ENCODE measurements at regions not wholly inside any gene's neighbourhood (a gene's known extent, or its start where the extent isn't known, plus 50 kb on each side); places are given as distances from the start of the nearest gene placed in this dataset.

DNA sequence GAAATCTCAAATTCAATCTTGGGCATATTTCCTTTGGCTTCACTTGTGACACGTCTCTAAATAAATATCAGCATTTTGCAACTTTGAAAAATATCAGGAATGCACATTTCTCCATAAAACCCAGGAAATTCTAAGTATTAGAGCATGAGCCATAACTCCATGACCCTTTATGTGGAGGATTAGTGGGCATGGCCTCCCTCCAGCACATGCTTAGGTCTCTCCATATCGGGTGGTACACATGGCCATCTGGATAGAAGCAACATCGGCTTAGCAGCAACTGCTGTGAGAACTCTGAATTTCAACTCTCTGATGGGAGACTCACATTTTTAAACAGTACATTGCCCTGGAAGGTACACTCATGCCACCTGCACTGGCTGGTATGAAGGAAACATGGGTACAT lies 73.7 kb upstream of the EGFLAM start:
- WGBS, 2 donors = 69 to 73% methylated on average over 3 of the region's 3 CpGs
- H3K36me3 ChIP-seq = no peaks in the 10 kb centered on the region
- FAIRE-seq (no peak), DNase-seq (no peak), ATAC-seq (no peak)
- no peak overlapping the region for H3K4me3 ChIP-seq
- H3K9me3 ChIP-seq = no peaks in the 10 kb centered on the region
- H3K4me1 ChIP-seq = no peaks in the 10 kb centered on the region
- H3K27ac ChIP-seq = no peak overlapping the region
- TF ChIP-seq, protein P1, sequence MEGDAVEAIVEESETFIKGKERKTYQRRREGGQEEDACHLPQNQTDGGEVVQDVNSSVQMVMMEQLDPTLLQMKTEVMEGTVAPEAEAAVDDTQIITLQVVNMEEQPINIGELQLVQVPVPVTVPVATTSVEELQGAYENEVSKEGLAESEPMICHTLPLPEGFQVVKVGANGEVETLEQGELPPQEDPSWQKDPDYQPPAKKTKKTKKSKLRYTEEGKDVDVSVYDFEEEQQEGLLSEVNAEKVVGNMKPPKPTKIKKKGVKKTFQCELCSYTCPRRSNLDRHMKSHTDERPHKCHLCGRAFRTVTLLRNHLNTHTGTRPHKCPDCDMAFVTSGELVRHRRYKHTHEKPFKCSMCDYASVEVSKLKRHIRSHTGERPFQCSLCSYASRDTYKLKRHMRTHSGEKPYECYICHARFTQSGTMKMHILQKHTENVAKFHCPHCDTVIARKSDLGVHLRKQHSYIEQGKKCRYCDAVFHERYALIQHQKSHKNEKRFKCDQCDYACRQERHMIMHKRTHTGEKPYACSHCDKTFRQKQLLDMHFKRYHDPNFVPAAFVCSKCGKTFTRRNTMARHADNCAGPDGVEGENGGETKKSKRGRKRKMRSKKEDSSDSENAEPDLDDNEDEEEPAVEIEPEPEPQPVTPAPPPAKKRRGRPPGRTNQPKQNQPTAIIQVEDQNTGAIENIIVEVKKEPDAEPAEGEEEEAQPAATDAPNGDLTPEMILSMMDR (IDR thresholded peaks at IDR 0.05) = no peak
- no peaks in the 10 kb centered on the region for H3K27me3 ChIP-seq
- intact Hi-C loops (cut with DNase I) = no loop called here

DNA sequence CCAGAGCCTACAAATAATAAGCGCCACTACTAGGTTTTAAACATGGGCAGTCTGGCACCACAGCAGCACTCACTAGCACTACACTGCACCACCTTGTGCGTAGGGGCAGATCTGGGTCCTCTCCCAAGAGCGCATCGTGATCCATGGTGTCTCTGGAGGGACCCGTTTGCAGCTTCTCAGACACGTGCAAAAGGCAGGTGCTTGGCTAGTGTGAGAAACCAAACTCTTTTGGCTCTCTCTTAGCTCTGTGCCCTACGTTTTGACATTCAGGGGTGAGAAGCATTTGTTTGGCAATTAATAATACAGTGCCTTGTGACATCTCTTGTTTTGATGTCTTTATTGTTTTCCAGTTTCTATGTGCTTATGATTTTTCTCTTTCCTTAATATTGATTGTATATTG lies 75.4 kb upstream of the EGFLAM start:
- FAIRE-seq (no peak), DNase-seq (no peak), ATAC-seq (no peak)
- Histone ChIP-seq H3K27me3 (no peaks in the 10 kb centered on the region), H3K27ac (no peak overlapping the region), H3K4me3 (no peak overlapping the region), H3K4me1 (no peaks in the 10 kb centered on the region), H3K36me3 (no peaks in the 10 kb centered on the region), H3K9me3 (no peaks in the 10 kb centered on the region)
- TF ChIP-seq, protein P1 (IDR thresholded peaks at IDR 0.05) = no peak
- intact Hi-C loops (cut with DNase I) = no loop called here
- 72 to 79% methylated on average over 7 of the region's 7 CpGs for WGBS, 2 donors

DNA sequence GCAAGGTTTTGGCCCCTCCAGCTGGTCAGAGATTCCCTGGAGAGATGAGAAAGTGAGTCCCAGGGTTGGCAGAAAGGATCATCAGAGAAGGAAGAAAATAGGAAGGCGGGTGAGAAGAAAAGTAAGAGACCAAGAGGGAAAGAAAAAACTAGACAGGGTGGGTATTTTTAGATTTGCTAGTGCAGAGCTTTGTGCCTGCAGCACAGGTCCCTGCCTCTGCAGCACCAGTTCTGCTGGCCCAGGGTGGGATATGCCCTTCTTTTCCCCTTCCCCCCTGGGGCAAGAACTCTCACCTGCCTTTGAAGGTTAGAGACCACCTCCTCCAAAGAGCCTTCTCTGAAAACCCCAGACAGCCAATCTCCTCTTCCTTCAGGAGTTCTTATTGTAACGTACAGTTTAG lies 90.3 kb upstream of the EGFLAM start:
- no peak overlapping the region for H3K4me3 ChIP-seq
- no peak for ATAC-seq
- H3K27ac ChIP-seq = no peak overlapping the region
- no peak for DNase-seq
- 50 to 52% methylated on average over 2 of the region's 2 CpGs for WGBS, 2 donors
- intact Hi-C loops (cut with DNase I) = no loop called here
- no peaks in the 10 kb centered on the region for H3K4me1 ChIP-seq
- H3K36me3 ChIP-seq = no peaks in the 10 kb centered on the region
- H3K9me3 ChIP-seq = no peaks in the 10 kb centered on the region
- no peak for FAIRE-seq
- TF ChIP-seq, protein P1 (IDR thresholded peaks at IDR 0.05) = no peak
- no peaks in the 10 kb centered on the region for H3K27me3 ChIP-seq

DNA sequence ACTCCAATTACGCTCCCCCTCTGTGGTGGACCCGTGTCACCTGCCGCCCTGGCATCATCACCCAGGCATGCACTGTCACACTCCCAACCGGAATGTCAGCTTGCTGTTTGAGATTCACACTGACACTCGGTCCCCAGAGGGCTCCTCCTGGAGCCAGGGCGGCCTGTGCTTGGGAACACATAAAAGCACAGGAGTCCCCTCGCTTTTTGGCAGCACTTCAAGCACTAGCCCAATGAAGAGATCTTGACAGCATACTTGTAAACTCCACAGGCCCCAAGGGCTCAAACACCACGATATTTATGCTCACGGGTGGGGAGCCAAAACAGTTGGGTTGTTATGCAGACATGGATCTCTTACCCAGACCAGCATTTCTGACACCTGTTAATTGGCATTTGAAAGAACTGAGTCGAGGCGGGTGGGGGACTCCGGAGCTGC lies 90.8 kb upstream of the EGFLAM start:
- TF ChIP-seq, protein P1 (IDR thresholded peaks at IDR 0.05) = no peak
- Histone ChIP-seq H3K27me3 (no peaks in the 10 kb centered on the region), H3K36me3 (no peaks in the 10 kb centered on the region), H3K9me3 (no peaks in the 10 kb centered on the region), H3K4me3 (no peak overlapping the region), H3K4me1 (no peaks in the 10 kb centered on the region), H3K27ac (no peak overlapping the region)
- ATAC-seq (no peak), FAIRE-seq (no peak), DNase-seq (no peak)
- 43 to 47% methylated on average over 12 of the region's 12 CpGs for WGBS, 2 donors
- intact Hi-C loops (cut with DNase I) = no loop called here

DNA sequence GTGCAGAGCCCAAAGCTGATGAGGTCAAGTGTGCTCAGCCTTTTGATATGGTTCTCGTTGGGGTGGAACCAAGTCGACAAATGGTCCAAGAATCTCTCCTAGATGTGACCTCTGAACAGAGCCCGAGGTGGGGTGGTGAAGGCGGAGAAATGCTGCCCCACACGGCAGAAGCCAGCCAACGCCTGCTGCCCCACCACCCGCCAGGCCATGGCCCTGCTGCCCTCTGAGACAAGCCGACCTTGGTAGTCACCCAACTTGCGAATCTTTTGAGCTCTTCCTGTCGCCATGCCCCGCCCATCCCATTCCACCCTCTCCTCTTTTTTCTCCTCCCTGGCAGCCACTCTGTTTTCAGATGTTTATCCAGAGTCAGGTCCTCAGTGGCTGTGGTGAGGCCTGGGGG lies 91.5 kb upstream of the EGFLAM start:
- TF ChIP-seq, protein P1 (IDR thresholded peaks at IDR 0.05) = no peak
- Histone ChIP-seq H3K27me3 (no peaks in the 10 kb centered on the region), H3K4me3 (no peak overlapping the region), H3K27ac (no peak overlapping the region), H3K36me3 (no peaks in the 10 kb centered on the region), H3K9me3 (no peaks in the 10 kb centered on the region), H3K4me1 (no peaks in the 10 kb centered on the region)
- FAIRE-seq = no peak
- WGBS, 2 donors = 75 to 76% methylated on average over 11 of the region's 11 CpGs
- no peak for ATAC-seq
- intact Hi-C loops (cut with DNase I) = no loop called here
- DNase-seq = no peak

Measured in pancreas (tissue), 10 donors.